Neural progenitor cell (in vitro differentiated cells): ENCODE measurements at regions not wholly inside any gene's neighbourhood (a gene's known extent, or its start where the extent isn't known, plus 50 kb on each side); places are given as distances from the start of the nearest gene placed in this dataset.

Experiments used
- DNase-seq: peaks from one replicate; pipeline ENCODE4 v3.0.0-alpha.2; 2016; ENCODE audit warnings: low spot score
- H2AFZ ChIP-seq: fragments of 200-600 bp; sonication (generic); replicated peaks from 2 replicates; pipeline ENCODE4 v1.6.1; 2016; ENCODE audit warnings: antibody characterized with exemption
- H3F3A ChIP-seq: fragments of 200-600 bp; sonication (generic); 2 replicates; pipeline ENCODE4 v1.6.1; 2016; ENCODE audit warnings: antibody characterized with exemption, low read depth
- H3K27ac ChIP-seq: fragments of 200-600 bp; sonication (generic); 2 replicates; pipeline ENCODE4 v1.5.1; 2016; ENCODE audit warnings: mild to moderate bottlenecking
- H3K27me3 ChIP-seq: fragments of 200-600 bp; sonication (generic); 2 replicates; pipeline ENCODE4 v1.6.1; 2016; ENCODE audit warnings: mild to moderate bottlenecking, moderate library complexity
- H3K36me3 ChIP-seq: fragments of 200-600 bp; sonication (generic); 2 replicates; pipeline ENCODE4 v1.5.1; 2016
- H3K4me1 ChIP-seq: fragments of 200-600 bp; sonication (generic); 2 replicates; pipeline ENCODE4 v1.6.1; 2016; ENCODE audit warnings: mixed run types
- H3K4me2 ChIP-seq: fragments of 200-600 bp; sonication (generic); 2 replicates; pipeline ENCODE4 v1.6.1; 2016
- H3K4me3 ChIP-seq: fragments of 200-600 bp; sonication (generic); 2 replicates; pipeline ENCODE4 v1.5.1; 2016
- H3K79me2 ChIP-seq: fragments of 200-600 bp; sonication (generic); 2 replicates; pipeline ENCODE4 v1.6.1; 2016; ENCODE audit warnings: low read depth
- H3K9ac ChIP-seq: fragments of 200-600 bp; sonication (generic); 2 replicates; pipeline ENCODE4 v1.6.1; 2016
- H3K9me3 ChIP-seq: fragments of 200-600 bp; sonication (generic); 2 replicates; pipeline ENCODE4 v1.5.1; 2016; ENCODE audit warnings: low read depth
- H4K20me1 ChIP-seq: fragments of 200-600 bp; sonication (generic); 2 replicates; pipeline ENCODE4 v1.6.1; 2016; ENCODE audit warnings: low read depth
- H3K27ac Mint-ChIP-seq: 3 replicates; pipeline ENCODE4 v1.8.0; 2021; ENCODE audit warnings: mixed read lengths
- H3K27me3 Mint-ChIP-seq: 2 replicates; pipeline ENCODE4 v1.8.0; 2022; ENCODE audit warnings: low read depth, mild to moderate bottlenecking, inconsistent platforms, moderate library complexity, mixed read lengths; ENCODE audit not compliant: insufficient read depth
- H3K36me3 Mint-ChIP-seq: 3 replicates; pipeline ENCODE4 v1.8.0; 2021; ENCODE audit warnings: mixed read lengths
- H3K4me1 Mint-ChIP-seq: 3 replicates; pipeline ENCODE4 v1.8.0; 2021; ENCODE audit warnings: mixed read lengths
- H3K4me3 Mint-ChIP-seq: 3 replicates; pipeline ENCODE4 v1.8.0; 2021; ENCODE audit warnings: mild to moderate bottlenecking, moderate library complexity, mixed read lengths
- H3K9me3 Mint-ChIP-seq: 3 replicates; pipeline ENCODE4 v1.8.0; 2020; ENCODE audit warnings: mixed read lengths
- CTCF ChIP-seq: fragments of 200-600 bp; sonication (generic); IDR thresholded peaks from 2 replicates; pipeline ENCODE4 v1.5.1; 2017; ENCODE audit warnings: antibody characterized with exemption, mild to moderate bottlenecking
- EZH2 ChIP-seq: fragments of 200-600 bp; sonication (generic); IDR thresholded peaks from 2 replicates; pipeline ENCODE4 v1.6.1; 2017; ENCODE audit warnings: antibody characterized with exemption, mild to moderate bottlenecking, moderate library complexity
- EZH2phosphoT487 ChIP-seq: fragments of 200-600 bp; sonication (generic); IDR thresholded peaks from 2 replicates; pipeline ENCODE4 v1.6.1; 2017; ENCODE audit warnings: antibody characterized with exemption

GRCh38 chr3:24042174-24043059 is 97.3 kb downstream of the NR1D2 start:
- Histone ChIP-seq H3K27ac (no peak overlapping the region), H3K4me3 (no peak overlapping the region), H2AFZ (no peak overlapping the region), H3K4me2 (no peak overlapping the region), H3K79me2 (no peaks in the 10 kb centered on the region), H3K9me3 (no peaks in the 10 kb centered on the region), H3K27me3 (no peaks in the 10 kb centered on the region), H3K36me3 (no peaks in the 10 kb centered on the region), H4K20me1 (no peaks in the 10 kb centered on the region), H3K4me1 (no peaks in the 10 kb centered on the region), H3F3A (no peaks in the 10 kb centered on the region), H3K9ac (no peak overlapping the region)
- H3K9me3 Mint-ChIP-seq: no peaks in the 10 kb centered on the region
- H3K27ac Mint-ChIP-seq: no peak overlapping the region
- no peaks in the 10 kb centered on the region for H3K4me1 Mint-ChIP-seq
- no peak for TF ChIP-seq EZH2phosphoT487
- peaks cover 4% of the 10 kb centered on the region for H3K27me3 Mint-ChIP-seq
- DNase-seq: no peak
- no peaks in the 10 kb centered on the region for H3K36me3 Mint-ChIP-seq
- H3K4me3 Mint-ChIP-seq: no peak overlapping the region

GRCh38 chr3:24043168-24043567 is 98.1 kb downstream of the NR1D2 start:
- Histone ChIP-seq H3K36me3 (no peaks in the 10 kb centered on the region), H4K20me1 (no peaks in the 10 kb centered on the region), H3K4me2 (no peak overlapping the region), H3K27ac (no peak overlapping the region), H3K27me3 (no peaks in the 10 kb centered on the region), H3K9me3 (no peaks in the 10 kb centered on the region), H3K79me2 (no peaks in the 10 kb centered on the region), H3K4me3 (no peak overlapping the region), H3F3A (no peaks in the 10 kb centered on the region), H2AFZ (no peak overlapping the region), H3K4me1 (no peaks in the 10 kb centered on the region), H3K9ac (no peak overlapping the region)
- H3K27ac Mint-ChIP-seq: no peak overlapping the region
- H3K4me3 Mint-ChIP-seq: no peak overlapping the region
- H3K36me3 Mint-ChIP-seq: no peaks in the 10 kb centered on the region
- DNase-seq: no peak
- H3K27me3 Mint-ChIP-seq: peaks cover 4% of the 10 kb centered on the region
- H3K9me3 Mint-ChIP-seq: no peaks in the 10 kb centered on the region
- H3K4me1 Mint-ChIP-seq: peaks cover 5% of the 10 kb centered on the region
- TF ChIP-seq EZH2phosphoT487 (no peak), CTCF (no peak), EZH2 (no peak)

GRCh38 chr3:24043985-24044384 is 98.9 kb downstream of the NR1D2 start:
- H3K79me2 ChIP-seq: no peaks in the 10 kb centered on the region
- H4K20me1 ChIP-seq: no peaks in the 10 kb centered on the region
- H3K4me2 ChIP-seq: no peak overlapping the region
- H3K36me3 ChIP-seq: no peaks in the 10 kb centered on the region
- no peaks in the 10 kb centered on the region for H3K9me3 Mint-ChIP-seq
- H3K9ac ChIP-seq: no peak overlapping the region
- no peak overlapping the region for H3K27ac ChIP-seq
- H3K27me3 Mint-ChIP-seq: peaks cover 4% of the 10 kb centered on the region
- no peaks in the 10 kb centered on the region for H3K27me3 ChIP-seq
- no peaks in the 10 kb centered on the region for H3F3A ChIP-seq
- no peaks in the 10 kb centered on the region for H3K9me3 ChIP-seq
- H3K27ac Mint-ChIP-seq: no peak overlapping the region
- no peak overlapping the region for H3K4me3 Mint-ChIP-seq
- H2AFZ ChIP-seq: no peak overlapping the region
- H3K4me1 ChIP-seq: no peaks in the 10 kb centered on the region
- no peak overlapping the region for H3K4me3 ChIP-seq
- H3K4me1 Mint-ChIP-seq: peaks cover 5% of the 10 kb centered on the region
- H3K36me3 Mint-ChIP-seq: no peaks in the 10 kb centered on the region
- TF ChIP-seq EZH2phosphoT487 (no peak), CTCF (no peak), EZH2 (no peak)
- DNase-seq: no peak

GRCh38 chr3:24046214-24046613 is 101.1 kb downstream of the NR1D2 start:
- Histone ChIP-seq H3K4me1 (no peaks in the 10 kb centered on the region), H3K4me3 (no peak overlapping the region), H3K79me2 (no peaks in the 10 kb centered on the region), H3F3A (no peaks in the 10 kb centered on the region), H4K20me1 (no peaks in the 10 kb centered on the region), H3K27ac (no peak overlapping the region), H3K9me3 (no peaks in the 10 kb centered on the region), H2AFZ (no peak overlapping the region), H3K36me3 (no peaks in the 10 kb centered on the region), H3K27me3 (no peaks in the 10 kb centered on the region), H3K9ac (no peak overlapping the region), H3K4me2 (no peak overlapping the region)
- Mint-ChIP-seq H3K9me3 (no peaks in the 10 kb centered on the region), H3K4me1 (peaks cover 5% of the 10 kb centered on the region), H3K27ac (no peak overlapping the region), H3K27me3 (peaks cover 4% of the 10 kb centered on the region), H3K4me3 (no peak overlapping the region), H3K36me3 (no peaks in the 10 kb centered on the region)
- no peak for DNase-seq
- TF ChIP-seq EZH2: no peak
- TF ChIP-seq EZH2phosphoT487: no peak
- TF ChIP-seq CTCF: no peak
